ENCODE measurements at regions not wholly inside any gene's neighbourhood (a gene's known extent, or its start where the extent isn't known, plus 50 kb on each side); places are given as distances from the start of the nearest gene placed in this dataset.

- no peaks in the 10 kb centered on the region for H3K4me1 ChIP-seq (ENCODE audit: control insufficient read depth in 1 of 2, insufficient read depth in 2 of 2, low read length in 2 of 2)
- H3K27me3 ChIP-seq (ENCODE audit: insufficient read depth, low read length): no peaks in the 10 kb centered on the region
- no peak overlapping the region for H2AFZ ChIP-seq (ENCODE audit: low read depth, low read length, poor library complexity, severe bottlenecking)
- no peak for DNase-seq (ENCODE audit: low read depth, low spot score)
- no peak overlapping the region for H3K4me2 ChIP-seq (ENCODE audit: low read length)
- BruUV-seq (replicated peaks): no TSS peak
- no peaks in the 10 kb centered on the region for H3K79me2 ChIP-seq (ENCODE audit: insufficient read depth, low read length)
- no peaks in the 10 kb centered on the region for H3K36me3 ChIP-seq (ENCODE audit: control insufficient read depth in 1 of 2, insufficient read depth in 2 of 2, low read length in 2 of 2)
- ChIA-PET RAD21 (ENCODE audit: low non-redundant PET in 1 of 2, low total read pairs in 2 of 2, uncharacterized antibody in 2 of 2, unreplicated experiment in 2 of 2) (no interaction called here), CTCF (no interaction called here), POLR2A (no interaction called here)
- H3K4me3 ChIP-seq (replicated peaks in 1 of 2; ENCODE audit: low read depth in 1 of 2, low read length in 2 of 2): no peak overlapping the region
- TF ChIP-seq CBX3 (IDR thresholded peaks at IDR 0.05; ENCODE audit: low read depth) (no peak), REST (IDR thresholded peaks at IDR 0.05; ENCODE audit: low read depth) (peak; percentile 35)
- H3K9me2 ChIP-seq (ENCODE audit: insufficient read depth): no peaks in the 10 kb centered on the region
- H3K9ac ChIP-seq (ENCODE audit: low read length): no peak overlapping the region
- intact Hi-C loops (cut with micrococcal nuclease): no loop called here
- no peak overlapping the region for H3K27ac ChIP-seq (ENCODE audit: low read depth, low read length)
- H4K20me1 ChIP-seq (ENCODE audit: insufficient read depth): no peaks in the 10 kb centered on the region
- no peaks in the 10 kb centered on the region for H3K9me3 ChIP-seq (ENCODE audit: control insufficient read depth in 1 of 2, insufficient read depth in 1 of 2, low read depth in 1 of 2, low read length in 2 of 2)
- ATAC-seq: no peak
These were observed 87.1 kb upstream of the ZNF281 start for GRCh38 chr1:200496937-200497336.

GRCh38 chr1:200495901-200496300, 86.1 kb upstream of the ZNF281 start:
- no peak overlapping the region for H3K4me2 ChIP-seq (ENCODE audit: low read length)
- DNase-seq (ENCODE audit: low read depth, low spot score): no peak
- H3K4me3 ChIP-seq (replicated peaks in 1 of 2; ENCODE audit: low read depth in 1 of 2, low read length in 2 of 2): no peak overlapping the region
- no peaks in the 10 kb centered on the region for H3K4me1 ChIP-seq (ENCODE audit: control insufficient read depth in 1 of 2, insufficient read depth in 2 of 2, low read length in 2 of 2)
- no peak overlapping the region for H3K27ac ChIP-seq (ENCODE audit: low read depth, low read length)
- H3K9me2 ChIP-seq (ENCODE audit: insufficient read depth): no peaks in the 10 kb centered on the region
- H3K9ac ChIP-seq (ENCODE audit: low read length): no peak overlapping the region
- ChIA-PET POLR2A (no interaction called here), RAD21 (ENCODE audit: low non-redundant PET in 1 of 2, low total read pairs in 2 of 2, uncharacterized antibody in 2 of 2, unreplicated experiment in 2 of 2) (no interaction called here), CTCF (interaction anchor here (0.6 kb wide), 1 partner anchor 53 kb away, joined by 3 read pairs; no protein-coding TSS in a partner anchor)
- intact Hi-C loops (cut with micrococcal nuclease): no loop called here
- no peaks in the 10 kb centered on the region for H3K79me2 ChIP-seq (ENCODE audit: insufficient read depth, low read length)
- H4K20me1 ChIP-seq (ENCODE audit: insufficient read depth): no peaks in the 10 kb centered on the region
- H3K36me3 ChIP-seq (ENCODE audit: control insufficient read depth in 1 of 2, insufficient read depth in 2 of 2, low read length in 2 of 2): no peaks in the 10 kb centered on the region
- ATAC-seq: no peak
- BruUV-seq (replicated peaks): no TSS peak
- TF ChIP-seq ATF3 (IDR thresholded peaks at IDR 0.05) (no peak), YY1 (IDR thresholded peaks at IDR 0.05; ENCODE audit: extremely low read depth, insufficient replicate concordance, low read depth, low read length) (no peak), JUND (IDR thresholded peaks at IDR 0.05) (no peak), ZNF274 (IDR thresholded peaks at IDR 0.05; ENCODE audit: low read depth, low read length) (no peak)
- H3K9me3 ChIP-seq (ENCODE audit: control insufficient read depth in 1 of 2, insufficient read depth in 1 of 2, low read depth in 1 of 2, low read length in 2 of 2): no peaks in the 10 kb centered on the region
- H2AFZ ChIP-seq (ENCODE audit: low read depth, low read length, poor library complexity, severe bottlenecking): no peak overlapping the region
- no peaks in the 10 kb centered on the region for H3K27me3 ChIP-seq (ENCODE audit: insufficient read depth, low read length)

All from HCT116 (cell line).